ENCODE measurements at regions not wholly inside any gene's neighbourhood (a gene's known extent, or its start where the extent isn't known, plus 50 kb on each side); places are given as distances from the start of the nearest gene placed in this dataset.
A peak's percentile ranks its signal among the peaks of the same experiment; 100 is the strongest.

DNA sequence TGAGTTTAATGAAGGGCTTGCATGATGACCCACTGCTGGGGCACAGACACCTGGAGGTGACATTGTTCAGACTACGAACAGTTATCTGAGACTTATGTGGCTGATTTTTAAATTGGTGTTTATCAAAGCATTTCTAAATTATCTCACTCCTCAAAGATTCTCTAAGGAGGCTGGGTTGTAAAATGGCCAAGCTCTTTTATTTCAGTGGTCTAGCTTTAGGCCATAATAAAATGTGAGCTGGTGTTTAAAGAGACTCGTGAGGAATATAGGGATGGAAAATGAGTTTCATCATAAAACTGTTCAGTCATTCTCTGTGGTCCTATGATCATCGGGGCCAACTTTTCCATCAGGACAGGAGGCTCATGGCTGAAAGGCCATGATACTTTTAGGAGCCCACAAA, 93.4 kb downstream of the SPP2 start:
- TF ChIP-seq, protein P1, sequence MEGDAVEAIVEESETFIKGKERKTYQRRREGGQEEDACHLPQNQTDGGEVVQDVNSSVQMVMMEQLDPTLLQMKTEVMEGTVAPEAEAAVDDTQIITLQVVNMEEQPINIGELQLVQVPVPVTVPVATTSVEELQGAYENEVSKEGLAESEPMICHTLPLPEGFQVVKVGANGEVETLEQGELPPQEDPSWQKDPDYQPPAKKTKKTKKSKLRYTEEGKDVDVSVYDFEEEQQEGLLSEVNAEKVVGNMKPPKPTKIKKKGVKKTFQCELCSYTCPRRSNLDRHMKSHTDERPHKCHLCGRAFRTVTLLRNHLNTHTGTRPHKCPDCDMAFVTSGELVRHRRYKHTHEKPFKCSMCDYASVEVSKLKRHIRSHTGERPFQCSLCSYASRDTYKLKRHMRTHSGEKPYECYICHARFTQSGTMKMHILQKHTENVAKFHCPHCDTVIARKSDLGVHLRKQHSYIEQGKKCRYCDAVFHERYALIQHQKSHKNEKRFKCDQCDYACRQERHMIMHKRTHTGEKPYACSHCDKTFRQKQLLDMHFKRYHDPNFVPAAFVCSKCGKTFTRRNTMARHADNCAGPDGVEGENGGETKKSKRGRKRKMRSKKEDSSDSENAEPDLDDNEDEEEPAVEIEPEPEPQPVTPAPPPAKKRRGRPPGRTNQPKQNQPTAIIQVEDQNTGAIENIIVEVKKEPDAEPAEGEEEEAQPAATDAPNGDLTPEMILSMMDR (conservative IDR thresholded peaks at IDR 0.05; ENCODE audit: low read length): 0 out of 2 replicates have a peak, but pooled peaks have one; percentile 12
- no peak for TF ChIP-seq EZH2phosphoT487 (IDR thresholded peaks at IDR 0.05; ENCODE audit: borderline replicate concordance)

Measured in Loucy (cell line).